BLaER1 (cell line): ENCODE measurements at regions not wholly inside any gene's neighbourhood (a gene's known extent, or its start where the extent isn't known, plus 50 kb on each side); places are given as distances from the start of the nearest gene placed in this dataset.
"Not testable (repeated sequence)": the region's sequence is repeated elsewhere in the genome, so short reads cannot be mapped to it uniquely, and the experiment has no call there.

Source experiments
- H3K27ac ChIP-seq: shearing (Covaris generic); formaldehyde crosslinking; 2 replicates; pipeline ENCODE4 v1.8.1; 2022
- H3K27me3 ChIP-seq: shearing (Covaris generic); formaldehyde crosslinking; 2 replicates; pipeline ENCODE4 v1.8.1; 2022
- H3K36me3 ChIP-seq: shearing (Covaris generic); formaldehyde crosslinking; 2 replicates; pipeline ENCODE4 v1.8.1; 2022
- H3K4me1 ChIP-seq: shearing (Covaris generic); formaldehyde crosslinking; 2 replicates; pipeline ENCODE4 v1.8.1; 2022
- H3K4me2 ChIP-seq: shearing (Covaris generic); formaldehyde crosslinking; 2 replicates; pipeline ENCODE4 v1.8.1; 2022
- H3K4me3 ChIP-seq: shearing (Covaris generic); formaldehyde crosslinking; 2 replicates; pipeline ENCODE4 v1.8.1; 2022
- H3K9ac ChIP-seq: shearing (Covaris generic); formaldehyde crosslinking; 2 replicates; pipeline ENCODE4 v1.8.1; 2022
- H3K9me3 ChIP-seq: shearing (Covaris generic); formaldehyde crosslinking; 2 replicates; pipeline ENCODE4 v1.8.1; 2022
- H4K20me1 ChIP-seq: shearing (Covaris generic); formaldehyde crosslinking; 2 replicates; pipeline ENCODE4 v1.8.1; 2022
- Cebpa-rat ChIP-seq: shearing (Covaris generic); IDR thresholded peaks from 2 replicates; pipeline ENCODE4 v1.8.1; 2022

- Histone ChIP-seq H3K9me3 (no peaks in the 10 kb centered on the region), H3K4me2 (no peak overlapping the region), H3K4me3 (no peak overlapping the region), H3K4me1 (no peaks in the 10 kb centered on the region), H3K27me3 (no peaks in the 10 kb centered on the region), H3K27ac (no peak overlapping the region), H3K9ac (no peak overlapping the region), H3K36me3 (no peaks in the 10 kb centered on the region), H4K20me1 (no peaks in the 10 kb centered on the region)
- no peak for TF ChIP-seq Cebpa-rat
Observed at GRCh38 chr7:115289971-115290370, 368.1 kb downstream of the MDFIC start.

- Histone ChIP-seq H3K4me2 (no peak overlapping the region), H4K20me1 (no peaks in the 10 kb centered on the region), H3K4me3 (no peak overlapping the region), H3K36me3 (no peaks in the 10 kb centered on the region), H3K9ac (no peak overlapping the region), H3K27me3 (no peaks in the 10 kb centered on the region), H3K27ac (no peak overlapping the region), H3K4me1 (no peaks in the 10 kb centered on the region), H3K9me3 (no peaks in the 10 kb centered on the region)
- no peak for TF ChIP-seq Cebpa-rat
Observed at GRCh38 chr7:115276791-115277190, 354.9 kb downstream of the MDFIC start.

DNA sequence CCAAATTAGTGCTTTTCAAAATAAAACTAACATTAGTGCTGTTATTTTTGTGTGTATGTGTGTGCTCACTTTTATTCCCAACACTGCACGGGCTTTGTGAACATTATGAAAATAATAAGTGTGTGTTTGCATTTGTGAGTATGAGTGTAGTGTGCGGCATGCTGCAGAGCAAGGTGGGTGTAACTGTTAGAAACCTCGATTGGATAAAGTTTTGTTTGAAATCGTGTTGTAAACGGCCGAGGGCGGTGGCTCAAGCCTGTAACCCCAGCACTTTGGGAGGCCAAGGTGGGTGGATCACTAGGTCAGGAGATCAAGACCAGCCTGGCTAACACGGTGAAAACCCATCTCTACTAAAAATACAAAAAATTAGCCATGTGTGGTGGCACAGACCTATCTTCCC, 352.0 kb downstream of the MDFIC start:
- not testable (repeated sequence) for H3K4me2 ChIP-seq, H3K9me3 ChIP-seq, H4K20me1 ChIP-seq, H3K4me1 ChIP-seq, H3K9ac ChIP-seq, H3K27ac ChIP-seq, H3K27me3 ChIP-seq, H3K36me3 ChIP-seq, H3K4me3 ChIP-seq

GRCh38 chr7:115273139-115273772, 351.4 kb downstream of the MDFIC start:
- Histone ChIP-seq H3K27me3 (no peaks in the 10 kb centered on the region), H3K9me3 (no peaks in the 10 kb centered on the region), H4K20me1 (no peaks in the 10 kb centered on the region), H3K4me3 (no peak overlapping the region), H3K4me2 (no peak overlapping the region), H3K4me1 (no peaks in the 10 kb centered on the region), H3K36me3 (no peaks in the 10 kb centered on the region), H3K27ac (no peak overlapping the region), H3K9ac (no peak overlapping the region)
- no peak for TF ChIP-seq Cebpa-rat

DNA sequence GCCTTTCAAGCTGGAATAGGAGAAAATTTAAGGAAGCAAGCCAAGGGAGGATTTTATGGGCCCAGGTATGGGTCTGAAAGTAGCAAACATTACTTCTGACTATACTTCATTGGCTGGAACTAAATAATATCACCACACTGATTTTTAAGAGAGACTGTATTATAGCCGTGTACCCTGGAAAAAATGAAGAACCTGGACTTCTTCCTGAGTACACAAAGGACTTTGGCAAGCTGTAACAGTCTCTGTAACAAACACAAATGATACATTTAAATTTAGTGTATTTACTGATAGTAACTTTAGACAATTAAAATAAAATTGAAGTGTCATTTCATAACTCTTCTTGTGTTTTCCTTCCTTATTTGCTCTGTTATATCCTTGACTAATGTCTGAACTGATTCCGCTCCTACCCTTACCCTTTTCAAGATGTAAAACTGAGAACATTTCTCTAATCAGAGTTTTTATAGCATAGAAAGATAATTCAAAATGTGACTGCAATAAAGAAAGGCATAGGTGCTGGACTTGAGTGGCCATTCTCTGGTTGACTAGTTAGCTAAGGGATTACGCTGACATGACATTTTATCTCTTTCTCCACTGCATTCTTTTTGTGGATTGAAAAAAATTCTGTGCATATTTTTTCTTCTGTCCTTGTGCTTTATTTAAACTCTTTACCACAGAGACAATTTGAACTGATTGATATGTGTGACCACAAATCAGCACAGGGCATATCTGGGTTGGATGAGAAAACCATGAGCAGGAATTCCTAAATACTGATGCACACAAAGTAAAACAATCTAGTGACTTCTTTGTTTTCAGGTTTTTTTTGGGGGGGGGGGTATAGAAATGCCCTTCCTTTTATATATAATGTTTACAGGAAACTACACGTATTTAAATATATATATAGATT, 349.7 kb downstream of the MDFIC start:
- Histone ChIP-seq H3K9ac (no peak overlapping the region), H3K4me3 (no peak overlapping the region), H3K27me3 (no peaks in the 10 kb centered on the region), H3K9me3 (no peaks in the 10 kb centered on the region), H4K20me1 (no peaks in the 10 kb centered on the region), H3K4me2 (no peak overlapping the region), H3K4me1 (no peaks in the 10 kb centered on the region), H3K27ac (no peak overlapping the region), H3K36me3 (no peaks in the 10 kb centered on the region)
- no peak for TF ChIP-seq Cebpa-rat

- Histone ChIP-seq H3K4me1 (no peaks in the 10 kb centered on the region), H3K9ac (no peak overlapping the region), H3K4me2 (no peak overlapping the region), H3K27me3 (no peaks in the 10 kb centered on the region), H3K27ac (no peak overlapping the region), H3K36me3 (no peaks in the 10 kb centered on the region), H3K4me3 (no peak overlapping the region), H3K9me3 (no peaks in the 10 kb centered on the region), H4K20me1 (no peaks in the 10 kb centered on the region)
- TF ChIP-seq Cebpa-rat, result no peak
Observed at GRCh38 chr7:115269486-115269885, 347.6 kb downstream of the MDFIC start.

GRCh38 chr7:115267503-115267902, 345.6 kb downstream of the MDFIC start:
- Histone ChIP-seq H3K9me3 (no peaks in the 10 kb centered on the region), H3K27me3 (no peaks in the 10 kb centered on the region), H3K4me1 (no peaks in the 10 kb centered on the region), H3K4me3 (no peak overlapping the region), H3K36me3 (no peaks in the 10 kb centered on the region), H4K20me1 (no peaks in the 10 kb centered on the region), H3K9ac (no peak overlapping the region), H3K4me2 (no peak overlapping the region), H3K27ac (no peak overlapping the region)
- no peak for TF ChIP-seq Cebpa-rat

- no peaks in the 10 kb centered on the region for H4K20me1 ChIP-seq
- H3K27ac ChIP-seq, result no peak overlapping the region
- no peaks in the 10 kb centered on the region for H3K4me1 ChIP-seq
- no peak overlapping the region for H3K4me3 ChIP-seq
- no peaks in the 10 kb centered on the region for H3K27me3 ChIP-seq
- H3K9me3 ChIP-seq, result no peaks in the 10 kb centered on the region
- H3K9ac ChIP-seq, result no peak overlapping the region
- TF ChIP-seq Cebpa-rat, result no peak
- H3K36me3 ChIP-seq, result no peaks in the 10 kb centered on the region
- H3K4me2 ChIP-seq, result no peak overlapping the region
Observed at GRCh38 chr7:115260381-115260780, 338.5 kb downstream of the MDFIC start.

DNA sequence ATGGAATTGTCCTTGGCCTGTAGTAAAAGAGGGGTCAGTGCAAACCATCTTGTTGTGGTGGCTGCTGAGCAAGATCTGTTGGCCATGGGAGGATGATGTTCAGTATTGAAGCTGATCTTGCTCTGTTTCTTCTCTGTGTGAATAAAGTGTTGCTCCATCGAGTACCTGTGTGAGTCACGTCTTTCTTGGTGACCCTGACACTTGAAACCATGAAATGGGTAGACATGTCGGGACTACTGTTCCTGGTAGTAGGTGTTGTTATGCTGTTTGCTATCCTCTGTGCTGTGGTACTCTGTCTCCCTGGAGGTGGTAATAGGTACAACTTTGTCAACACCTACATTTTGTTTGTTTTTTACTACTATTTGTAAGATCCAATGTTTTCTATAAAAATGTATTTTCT, 330.6 kb downstream of the MDFIC start:
- no peaks in the 10 kb centered on the region for H4K20me1 ChIP-seq
- no peak overlapping the region for H3K9ac ChIP-seq
- no peak overlapping the region for H3K4me3 ChIP-seq
- 0 out of 2 replicates have a peak, but pooled peaks cover 3% of the 10 kb centered on the region for H3K9me3 ChIP-seq
- no peaks in the 10 kb centered on the region for H3K4me1 ChIP-seq
- H3K27me3 ChIP-seq, result no peaks in the 10 kb centered on the region
- no peak overlapping the region for H3K4me2 ChIP-seq
- TF ChIP-seq Cebpa-rat, result no peak
- no peak overlapping the region for H3K27ac ChIP-seq
- no peaks in the 10 kb centered on the region for H3K36me3 ChIP-seq

GRCh38 chr7:115249080-115249479, 327.2 kb downstream of the MDFIC start:
- Histone ChIP-seq H3K27me3 (no peaks in the 10 kb centered on the region), H3K4me2 (no peak overlapping the region), H3K4me3 (no peak overlapping the region), H3K36me3 (no peaks in the 10 kb centered on the region), H3K27ac (no peak overlapping the region), H3K4me1 (no peaks in the 10 kb centered on the region), H4K20me1 (no peaks in the 10 kb centered on the region), H3K9me3 (0 out of 2 replicates have a peak, but pooled peaks cover 3% of the 10 kb centered on the region), H3K9ac (no peak overlapping the region)
- TF ChIP-seq Cebpa-rat, result no peak
